Central memory CD8-positive, alpha-beta T cell (primary cell): ENCODE measurements at regions not wholly inside any gene's neighbourhood (a gene's known extent, or its start where the extent isn't known, plus 50 kb on each side); places are given as distances from the start of the nearest gene placed in this dataset.

Experiments
- ATAC-seq: fragments of 150-1000 bp; cut with Tn5 transposase; replicated peaks from 2 replicates; pipeline ENCODE4 v1.10.0; 2022; ENCODE audit warnings: mild to moderate bottlenecking, moderate FRiP score, moderate number of reproducible peaks; ENCODE audit not compliant: poor library complexity, severe bottlenecking; ENCODE audit errors: extremely low read depth
- DNase-seq, 2 donors: peaks; one replicate each; pipeline ENCODE4 v3.0.0; 2021; ENCODE audit warnings: low spot score in 2 of 2
- H3K27ac Mint-ChIP-seq: one replicate; pipeline ENCODE4 v1.8.0; 2022; ENCODE audit warnings: low read depth, mild to moderate bottlenecking, moderate library complexity, mixed read lengths
- H3K27me3 Mint-ChIP-seq: one replicate; pipeline ENCODE4 v1.8.0; 2022; ENCODE audit warnings: mixed read lengths
- H3K36me3 Mint-ChIP-seq: one replicate; pipeline ENCODE4 v1.8.0; 2022; ENCODE audit warnings: mild to moderate bottlenecking, moderate library complexity, mixed read lengths; ENCODE audit not compliant: insufficient read depth
- H3K4me1 Mint-ChIP-seq: one replicate; pipeline ENCODE4 v1.8.0; 2022; ENCODE audit warnings: mixed read lengths
- H3K4me3 Mint-ChIP-seq: one replicate; pipeline ENCODE4 v1.8.0; 2022; ENCODE audit warnings: mild to moderate bottlenecking, moderate library complexity, mixed read lengths
- H3K9me3 Mint-ChIP-seq: one replicate; pipeline ENCODE4 v1.8.0; 2022; ENCODE audit warnings: mixed read lengths

DNA sequence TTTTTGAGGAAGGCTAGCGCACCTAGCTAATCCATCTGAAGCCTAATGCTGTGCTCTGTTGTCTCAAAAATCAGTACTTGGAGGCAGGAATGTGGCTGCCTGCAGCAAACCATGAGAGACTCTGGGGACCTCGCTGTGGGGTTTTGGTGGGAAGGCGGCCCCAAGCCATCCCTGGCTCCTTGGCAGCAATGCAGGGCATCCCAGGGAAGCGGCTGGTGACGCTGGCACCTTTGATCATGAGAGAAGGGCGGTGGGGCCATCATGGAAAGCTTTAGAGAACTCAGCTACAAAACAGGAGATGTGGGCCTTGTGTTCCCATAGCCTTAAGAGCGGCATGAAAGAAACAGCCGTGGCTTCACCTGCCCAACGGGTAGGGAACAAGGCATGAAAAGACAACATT is 101.1 kb upstream of the SFSWAP start:
- Mint-ChIP-seq H3K27ac (no peak overlapping the region), H3K36me3 (peaks cover 1% of the 10 kb centered on the region), H3K4me3 (peak overlapping the region; percentile 45), H3K9me3 (no peaks in the 10 kb centered on the region), H3K4me1 (peaks cover 37% of the 10 kb centered on the region), H3K27me3 (no peaks in the 10 kb centered on the region)
- no peak for DNase-seq
- ATAC-seq = no peak

DNA sequence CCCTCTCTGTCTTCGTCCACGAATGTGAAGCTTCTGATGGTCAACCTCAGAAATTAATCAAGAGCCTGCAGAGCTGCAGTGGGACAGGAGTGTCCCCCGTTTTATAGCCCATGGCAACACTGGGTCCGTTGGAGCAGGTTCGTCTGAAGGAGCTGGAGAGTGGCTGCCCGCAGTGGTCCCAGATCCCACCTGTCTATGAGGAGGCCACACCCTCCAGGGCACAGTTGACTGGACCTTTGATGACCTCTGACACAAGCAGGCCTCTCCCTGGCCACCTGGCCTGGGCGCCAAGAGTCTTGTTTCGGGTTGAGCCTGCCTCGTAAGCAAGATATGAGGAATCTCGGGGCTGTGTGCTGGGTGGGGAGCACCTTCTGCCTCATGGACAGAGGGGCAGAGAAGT is 100.7 kb upstream of the SFSWAP start:
- ATAC-seq = no peak
- DNase-seq = no peak
- no peaks in the 10 kb centered on the region for H3K9me3 Mint-ChIP-seq
- H3K4me3 Mint-ChIP-seq = no peak overlapping the region
- peaks cover 1% of the 10 kb centered on the region for H3K36me3 Mint-ChIP-seq
- H3K27ac Mint-ChIP-seq = no peak overlapping the region
- H3K27me3 Mint-ChIP-seq = no peaks in the 10 kb centered on the region
- peaks cover 32% of the 10 kb centered on the region for H3K4me1 Mint-ChIP-seq

DNA sequence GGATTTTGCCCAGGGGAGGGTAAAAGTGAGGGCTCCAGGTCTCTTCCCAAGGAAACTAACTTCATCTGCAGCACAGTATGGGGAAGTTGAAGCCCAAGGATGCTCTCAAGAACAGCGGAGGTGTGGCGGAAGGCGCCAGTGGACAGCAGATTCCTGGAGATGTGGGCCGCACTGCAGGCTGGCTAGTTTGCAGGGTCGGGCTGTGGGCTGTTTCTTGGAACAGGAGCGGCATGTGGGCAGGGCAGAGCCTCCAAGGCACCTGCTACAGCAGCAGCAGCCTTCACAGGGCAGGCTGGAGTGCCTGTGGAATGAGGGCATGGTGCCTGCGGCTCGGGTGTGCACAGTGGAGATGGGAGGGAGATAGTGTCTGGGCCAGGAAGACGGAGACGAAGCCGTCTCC is 100.0 kb upstream of the SFSWAP start:
- no peak for DNase-seq
- Mint-ChIP-seq H3K9me3 (no peaks in the 10 kb centered on the region), H3K4me1 (peaks cover 25% of the 10 kb centered on the region), H3K4me3 (no peak overlapping the region), H3K36me3 (peaks cover 1% of the 10 kb centered on the region), H3K27ac (no peak overlapping the region), H3K27me3 (peaks cover under 1% of the 10 kb centered on the region)
- no peak for ATAC-seq

DNA sequence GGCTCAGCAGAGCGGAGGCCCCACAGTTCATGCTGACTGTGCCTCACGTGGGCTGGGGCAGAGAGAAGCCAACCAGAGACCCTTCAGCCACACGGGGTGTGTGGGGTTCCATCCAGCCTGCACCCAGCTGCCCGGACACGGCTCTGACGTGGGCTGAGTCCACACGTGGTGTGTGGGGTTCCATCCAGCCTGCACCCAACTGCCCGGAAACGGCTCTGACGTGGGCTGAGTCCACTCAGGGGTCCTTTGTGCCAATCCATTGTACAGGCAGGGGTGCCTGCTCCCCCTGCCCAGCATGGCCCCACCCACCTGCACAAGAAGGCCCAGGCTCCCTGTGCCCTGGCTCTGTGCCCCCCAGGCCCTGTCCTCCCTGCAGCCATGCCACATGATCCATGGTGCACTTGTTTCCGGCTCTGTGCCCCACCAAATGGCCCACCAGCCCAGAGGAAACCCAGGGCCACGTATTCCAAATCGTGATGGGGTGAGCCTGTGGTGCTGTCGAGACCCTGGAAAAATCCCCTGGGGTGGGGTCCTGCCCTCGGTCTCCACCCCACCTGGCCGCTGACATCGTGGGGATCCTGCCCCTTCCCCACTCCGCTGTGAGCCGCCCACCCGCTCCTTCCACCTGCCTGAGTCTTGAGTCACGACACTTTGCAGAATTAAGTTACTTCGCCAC is 99.3 kb upstream of the SFSWAP start:
- Mint-ChIP-seq H3K27ac (no peak overlapping the region), H3K36me3 (peaks cover 1% of the 10 kb centered on the region), H3K9me3 (no peaks in the 10 kb centered on the region), H3K4me1 (peaks cover 22% of the 10 kb centered on the region), H3K4me3 (no peak overlapping the region), H3K27me3 (peaks cover 7% of the 10 kb centered on the region)
- DNase-seq (no peak), ATAC-seq (no peak)

DNA sequence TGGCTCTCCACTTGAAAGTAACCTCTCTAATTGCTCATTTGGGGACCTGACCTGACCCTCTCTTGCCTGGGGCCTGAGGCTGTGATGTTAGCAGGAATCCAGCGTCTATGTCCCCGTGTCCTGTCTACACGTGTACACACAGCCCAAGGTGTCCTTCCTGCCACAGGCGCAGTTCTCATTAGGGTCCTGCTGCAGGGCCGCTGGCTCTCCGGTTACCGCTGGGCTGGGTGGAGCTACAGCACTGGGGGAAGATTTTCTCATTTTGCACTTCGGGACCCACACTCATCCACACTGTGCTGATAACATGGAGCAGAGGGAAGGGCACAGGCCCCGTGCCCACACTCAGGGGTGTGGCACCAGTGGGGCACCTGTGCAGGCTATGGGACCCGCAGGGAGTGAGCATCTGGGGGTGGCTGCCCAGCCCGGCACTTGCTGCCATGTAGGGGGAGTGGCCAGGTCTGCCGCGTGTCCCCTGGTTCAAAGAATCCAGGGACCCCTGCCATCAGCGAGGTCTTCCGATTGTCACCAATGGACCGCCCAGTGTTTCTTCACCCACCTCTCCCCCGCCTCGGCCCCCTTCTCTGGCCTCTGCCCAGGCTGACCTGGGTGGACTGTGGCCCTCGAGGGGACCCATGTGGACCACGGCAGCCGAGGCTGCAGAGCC is 98.7 kb upstream of the SFSWAP start:
- ATAC-seq (no peak), DNase-seq (no peak)
- no peak overlapping the region for H3K4me3 Mint-ChIP-seq
- H3K9me3 Mint-ChIP-seq = no peaks in the 10 kb centered on the region
- H3K27ac Mint-ChIP-seq = no peak overlapping the region
- peaks cover 20% of the 10 kb centered on the region for H3K4me1 Mint-ChIP-seq
- H3K27me3 Mint-ChIP-seq = peaks cover 13% of the 10 kb centered on the region
- H3K36me3 Mint-ChIP-seq = peaks cover 1% of the 10 kb centered on the region

DNA sequence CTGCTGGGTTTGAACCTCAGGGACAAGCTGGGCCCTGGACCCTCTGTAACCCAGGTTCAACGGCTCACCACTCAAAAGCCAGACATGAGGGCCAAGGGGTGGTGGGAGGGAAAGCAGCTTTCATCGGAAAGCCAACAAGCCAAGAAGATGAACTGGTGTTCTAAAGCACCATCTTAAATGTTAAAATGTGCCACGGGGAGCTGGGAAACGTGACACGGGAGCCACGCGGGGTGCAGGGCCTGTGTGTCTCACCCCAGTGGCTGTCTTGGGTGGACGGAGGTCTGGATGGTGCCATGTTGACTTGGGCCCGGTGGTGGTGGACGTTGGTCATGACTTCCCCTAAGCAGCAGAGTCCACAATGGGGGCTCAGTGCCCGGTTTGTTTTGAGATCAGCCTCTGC is 97.7 kb upstream of the SFSWAP start:
- Mint-ChIP-seq H3K4me3 (no peak overlapping the region), H3K36me3 (peaks cover 1% of the 10 kb centered on the region), H3K27me3 (peaks cover 23% of the 10 kb centered on the region), H3K27ac (no peak overlapping the region), H3K4me1 (peaks cover 10% of the 10 kb centered on the region), H3K9me3 (no peaks in the 10 kb centered on the region)
- no peak for DNase-seq
- no peak for ATAC-seq

DNA sequence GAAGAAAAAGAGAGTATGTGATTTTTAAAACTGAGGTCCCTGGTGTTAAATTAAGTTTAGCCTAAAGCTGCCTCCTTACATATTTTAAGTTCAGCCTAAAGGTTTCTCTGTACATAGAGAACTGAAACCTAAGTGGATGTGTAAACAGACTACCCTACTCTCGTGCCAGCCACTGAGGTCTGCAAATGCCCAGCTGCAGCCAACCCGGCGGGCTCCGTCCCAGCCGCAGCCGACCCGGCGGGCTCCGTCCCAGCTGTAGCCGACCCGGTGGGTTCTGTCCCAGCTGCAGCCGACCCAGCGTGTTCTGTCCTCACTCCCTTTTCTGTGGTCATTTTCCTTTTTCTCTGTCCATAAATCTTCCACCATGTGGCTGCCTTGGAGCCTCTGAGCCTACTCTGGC is 97.2 kb upstream of the SFSWAP start:
- H3K36me3 Mint-ChIP-seq = peaks cover 1% of the 10 kb centered on the region
- no peaks in the 10 kb centered on the region for H3K9me3 Mint-ChIP-seq
- H3K4me3 Mint-ChIP-seq = no peak overlapping the region
- H3K4me1 Mint-ChIP-seq = peaks cover 9% of the 10 kb centered on the region
- no peak overlapping the region for H3K27ac Mint-ChIP-seq
- ATAC-seq (no peak), DNase-seq (no peak)
- H3K27me3 Mint-ChIP-seq = peaks cover 28% of the 10 kb centered on the region

DNA sequence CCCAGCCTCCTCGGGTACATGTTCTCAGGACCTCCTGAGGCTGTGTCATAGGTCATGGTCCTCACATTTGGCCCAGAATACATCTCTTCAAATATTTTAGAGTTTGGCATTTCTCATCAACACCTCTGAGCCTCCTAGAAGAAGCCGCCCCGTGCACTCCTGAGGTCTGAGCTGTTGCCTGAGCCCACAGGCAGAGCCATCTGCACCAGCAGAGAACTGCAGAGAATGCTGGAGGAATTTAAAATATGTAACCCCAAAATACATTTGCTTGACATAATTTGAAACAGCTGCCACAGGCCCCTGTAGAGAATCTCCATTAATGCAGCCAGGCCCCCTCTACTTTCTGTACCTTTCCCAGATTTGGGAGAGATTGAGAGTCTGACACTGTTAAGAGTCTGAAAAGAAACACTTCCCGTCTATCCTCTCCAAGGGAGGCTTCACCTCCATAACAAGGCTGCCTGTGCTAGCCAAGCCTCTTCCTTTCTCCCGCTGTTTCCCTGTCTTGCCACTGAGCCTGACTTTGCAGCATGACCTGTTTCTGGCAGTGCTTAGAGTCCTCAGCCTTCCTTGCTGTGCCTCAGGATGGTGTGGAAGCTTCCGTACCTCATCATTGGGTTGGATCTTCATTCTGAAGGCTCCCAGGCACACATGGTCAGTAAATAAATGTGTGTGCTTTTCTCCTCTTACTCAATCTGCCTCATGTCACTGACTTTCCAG is 95.4 kb upstream of the SFSWAP start:
- Mint-ChIP-seq H3K27me3 (peaks cover 36% of the 10 kb centered on the region), H3K4me3 (no peak overlapping the region), H3K36me3 (peaks cover 1% of the 10 kb centered on the region), H3K9me3 (no peaks in the 10 kb centered on the region), H3K4me1 (no peaks in the 10 kb centered on the region), H3K27ac (no peak overlapping the region)
- ATAC-seq (no peak), DNase-seq (no peak)

DNA sequence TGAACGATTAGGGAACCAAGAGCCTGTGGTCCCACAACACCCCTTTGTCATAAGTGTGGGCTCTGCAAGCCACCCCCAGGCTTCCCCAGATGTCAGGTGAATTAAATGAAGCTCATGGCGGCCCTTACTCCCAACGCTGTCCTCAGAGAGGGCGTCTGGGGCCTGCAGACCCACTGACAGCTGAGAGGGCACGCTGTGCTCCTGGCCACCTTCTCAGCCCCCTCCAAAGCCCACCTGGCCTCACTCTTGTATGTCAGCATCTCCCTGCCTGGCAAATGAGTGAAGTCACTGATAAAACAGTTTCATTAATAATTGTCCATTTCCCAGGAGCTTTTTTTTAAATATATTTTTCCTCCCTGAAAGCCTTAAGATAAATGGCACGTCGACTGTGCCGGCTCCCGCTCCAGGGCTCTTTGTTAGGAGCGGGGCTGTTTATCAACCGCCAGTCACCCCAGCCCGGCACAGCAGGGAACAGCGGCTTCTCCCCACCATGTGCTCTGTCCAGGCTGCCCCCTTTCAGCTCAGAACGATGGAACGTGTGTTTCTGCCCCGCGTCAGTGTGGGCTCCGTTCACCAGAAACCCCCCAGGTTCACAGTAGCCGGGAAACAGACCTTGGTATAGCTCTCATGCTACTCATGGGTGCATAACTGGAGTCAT is 94.7 kb upstream of the SFSWAP start:
- Mint-ChIP-seq H3K36me3 (peaks cover 1% of the 10 kb centered on the region), H3K27me3 (peaks cover 36% of the 10 kb centered on the region), H3K9me3 (no peaks in the 10 kb centered on the region), H3K4me1 (no peaks in the 10 kb centered on the region), H3K27ac (no peak overlapping the region), H3K4me3 (no peak overlapping the region)
- DNase-seq = no peak
- ATAC-seq = no peak

DNA sequence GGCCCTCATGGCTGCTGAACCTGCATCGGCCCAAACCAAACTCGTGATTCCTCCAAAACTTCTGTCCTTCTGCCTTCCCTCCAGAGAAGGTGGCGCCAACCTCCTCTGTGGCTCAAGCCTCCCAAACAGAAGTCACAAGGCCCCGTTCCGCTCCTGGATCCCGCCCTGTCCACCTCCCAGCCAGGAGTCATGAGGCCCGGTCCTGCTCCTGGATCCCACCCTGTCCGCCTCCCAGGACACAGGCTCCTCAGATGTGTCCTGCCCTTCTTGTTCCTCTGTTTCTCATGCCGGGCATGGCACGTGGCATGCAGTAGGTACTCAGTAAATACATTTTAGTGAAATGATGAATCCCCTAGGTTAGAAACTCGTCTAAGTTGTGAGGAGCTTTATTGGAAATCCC is 94.2 kb upstream of the SFSWAP start:
- ATAC-seq = no peak
- H3K9me3 Mint-ChIP-seq = no peaks in the 10 kb centered on the region
- H3K36me3 Mint-ChIP-seq = peaks cover 1% of the 10 kb centered on the region

DNA sequence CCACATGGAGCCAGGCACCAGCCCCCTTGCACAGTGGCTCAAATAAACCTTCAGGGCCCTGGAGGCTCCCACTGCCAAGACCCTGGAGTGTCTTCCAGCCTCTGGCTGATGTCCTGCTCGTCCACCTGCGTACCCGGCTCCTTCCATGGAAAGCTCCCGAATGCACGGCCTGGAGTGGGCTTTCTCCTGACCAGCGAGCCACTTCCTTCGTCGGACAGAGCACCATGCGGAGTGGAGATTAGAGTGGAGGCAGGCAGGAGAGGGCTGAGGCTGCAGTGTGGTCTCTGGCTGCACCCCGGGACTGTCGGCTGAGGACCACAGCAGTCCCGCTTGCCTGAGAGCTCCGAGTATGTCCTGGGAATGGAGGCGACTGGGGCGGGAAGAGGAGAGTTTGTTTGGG is 93.7 kb upstream of the SFSWAP start:
- Mint-ChIP-seq H3K27ac (no peak overlapping the region), H3K4me1 (no peaks in the 10 kb centered on the region), H3K27me3 (peaks cover 36% of the 10 kb centered on the region), H3K4me3 (no peak overlapping the region), H3K36me3 (peaks cover 1% of the 10 kb centered on the region), H3K9me3 (no peaks in the 10 kb centered on the region)
- no peak for ATAC-seq
- DNase-seq = no peak

More for the DNA sequence above, 94.2 kb upstream of the SFSWAP start:
- DNase-seq = no peak
- Mint-ChIP-seq H3K27me3 (peaks cover 36% of the 10 kb centered on the region), H3K27ac (no peak overlapping the region), H3K4me3 (no peak overlapping the region), H3K4me1 (no peaks in the 10 kb centered on the region)

DNA sequence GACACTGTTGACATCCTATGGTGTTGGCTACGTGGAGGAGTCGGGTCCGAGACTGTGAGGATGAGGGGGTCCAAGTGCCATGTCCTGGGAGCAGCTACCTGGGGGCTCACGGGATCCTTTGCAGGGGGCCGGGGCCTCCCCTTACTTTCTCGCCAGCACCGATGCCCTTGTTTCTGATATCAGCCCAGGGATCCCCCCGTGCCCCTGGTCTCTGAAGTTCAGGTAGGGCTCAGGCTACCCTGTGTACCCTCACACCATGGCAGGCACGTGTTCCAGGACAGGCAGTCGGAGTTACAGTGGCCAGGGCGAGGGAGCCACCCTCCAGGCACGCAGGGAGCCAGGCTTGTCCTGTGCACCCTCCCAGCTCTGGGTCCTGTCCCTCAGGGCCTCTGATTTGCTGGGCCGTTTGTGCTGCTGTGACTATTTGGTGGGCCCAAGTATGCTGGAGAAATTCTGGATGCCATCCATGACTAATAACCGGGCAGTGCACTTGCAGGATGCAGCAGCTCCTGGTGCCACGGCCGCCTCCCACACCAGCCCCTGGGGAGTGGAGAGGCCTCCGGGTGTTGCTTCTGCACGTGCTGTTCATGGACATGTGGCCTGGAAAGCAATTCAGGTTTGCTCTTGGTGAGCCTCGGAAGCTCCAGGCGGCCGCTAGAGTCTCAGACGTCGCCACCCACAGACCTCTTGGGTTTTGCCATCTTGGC is 93.1 kb upstream of the SFSWAP start:
- no peaks in the 10 kb centered on the region for H3K4me1 Mint-ChIP-seq
- H3K27me3 Mint-ChIP-seq = peaks cover 36% of the 10 kb centered on the region
- no peaks in the 10 kb centered on the region for H3K9me3 Mint-ChIP-seq
- DNase-seq (no peak), ATAC-seq (no peak)
- no peak overlapping the region for H3K27ac Mint-ChIP-seq
- H3K4me3 Mint-ChIP-seq = no peak overlapping the region
- H3K36me3 Mint-ChIP-seq = no peaks in the 10 kb centered on the region
